Lower leg skin (tissue), 4 donors: ENCODE measurements at regions not wholly inside any gene's neighbourhood (a gene's known extent, or its start where the extent isn't known, plus 50 kb on each side); places are given as distances from the start of the nearest gene placed in this dataset.
A peak's percentile ranks its signal among the peaks of the same experiment; 100 is the strongest.
"Not testable (repeated sequence)": the region's sequence is repeated elsewhere in the genome, so short reads cannot be mapped to it uniquely, and the experiment has no call there.

Experiments
- DNase-seq, 2 donors: peaks; one replicate each; pipeline ENCODE4 v3.0.0-alpha.2; 2019; ENCODE audit warnings: low spot score in 2 of 2
- H3K4me3 ChIP-seq: fragments of 200-600 bp; sonication (generic); 2 replicates; pipeline ENCODE4 v1.5.1; 2017; ENCODE audit warnings: mild to moderate bottlenecking, low read depth; ENCODE audit not compliant: poor library complexity, severe bottlenecking
- POLR2A ChIP-seq, 2 donors: fragments of 450-650 bp; IDR thresholded peaks; one replicate each; pipeline ENCODE4 v1.6.1; 2016 to 2017; ENCODE audit warnings: antibody characterized with exemption in 2 of 2, mild to moderate bottlenecking in 1 of 2, moderate library complexity in 1 of 2
- WGBS, 2 donors: methylation state at CpG; one replicate each; pipeline ENCODE4 v1.1.5; 2018; 5-methylcytosine and 5-hydroxymethylcytosine counted together
- intact Hi-C: fragments of 100-400 bp; cut with DNase I; formaldehyde crosslinking; loops from one replicate; pipeline ENCODE4 v1.15.0; 2023; ENCODE audit warnings: low total_unique reads
- TF ChIP-seq, protein P1 (sequence below), 3 donors: fragments of 450-650 bp; IDR thresholded peaks; one replicate each; pipeline ENCODE4 v1.5.1; 2016; ENCODE audit warnings: antibody characterized with exemption in 3 of 3, mild to moderate bottlenecking in 3 of 3, moderate library complexity in 2 of 3

DNA sequence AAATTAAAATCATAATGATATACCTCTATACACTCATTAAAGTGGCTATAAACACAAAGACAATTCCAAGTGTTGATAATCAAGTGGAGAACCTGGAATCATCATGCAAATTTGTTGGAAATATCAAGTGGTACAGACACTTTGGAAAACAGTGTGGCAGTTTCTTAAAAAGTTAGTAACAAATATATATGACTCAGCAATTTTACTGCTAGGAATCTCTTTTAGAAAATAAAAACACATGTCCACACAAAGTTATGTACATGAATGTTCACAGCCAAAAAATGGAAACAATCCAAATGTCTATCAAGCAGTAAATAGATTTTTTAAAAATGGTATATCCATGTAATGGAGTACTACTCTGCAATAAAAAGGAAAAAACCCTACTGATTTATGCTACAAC is 375.6 kb downstream of the HLX start:
- no peak overlapping the region for H3K4me3 ChIP-seq
- no peak for TF ChIP-seq POLR2A (IDR thresholded peaks at IDR 0.05)
- intact Hi-C loops = no loop called here
- no peak for DNase-seq

DNA sequence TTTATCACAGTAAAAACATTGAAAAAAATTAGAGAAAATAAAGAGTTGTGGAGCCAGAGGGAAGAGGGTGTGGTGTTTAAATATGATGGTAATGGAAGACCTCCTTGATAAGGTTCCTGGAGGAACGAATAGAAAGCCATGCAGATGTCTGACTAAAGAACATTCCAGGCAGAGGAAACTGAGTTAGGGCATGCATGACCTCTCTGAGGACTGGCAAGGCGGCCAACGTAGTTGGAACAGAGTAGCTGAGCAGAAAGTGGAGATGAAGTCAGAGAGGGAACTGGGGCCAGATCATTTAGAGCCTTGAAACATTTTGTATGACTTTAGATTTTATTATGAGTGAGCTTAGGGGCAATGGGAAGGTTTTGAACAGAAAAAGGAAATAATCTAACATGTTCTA is 377.5 kb downstream of the HLX start:
- no peak overlapping the region for H3K4me3 ChIP-seq
- TF ChIP-seq, protein P1, sequence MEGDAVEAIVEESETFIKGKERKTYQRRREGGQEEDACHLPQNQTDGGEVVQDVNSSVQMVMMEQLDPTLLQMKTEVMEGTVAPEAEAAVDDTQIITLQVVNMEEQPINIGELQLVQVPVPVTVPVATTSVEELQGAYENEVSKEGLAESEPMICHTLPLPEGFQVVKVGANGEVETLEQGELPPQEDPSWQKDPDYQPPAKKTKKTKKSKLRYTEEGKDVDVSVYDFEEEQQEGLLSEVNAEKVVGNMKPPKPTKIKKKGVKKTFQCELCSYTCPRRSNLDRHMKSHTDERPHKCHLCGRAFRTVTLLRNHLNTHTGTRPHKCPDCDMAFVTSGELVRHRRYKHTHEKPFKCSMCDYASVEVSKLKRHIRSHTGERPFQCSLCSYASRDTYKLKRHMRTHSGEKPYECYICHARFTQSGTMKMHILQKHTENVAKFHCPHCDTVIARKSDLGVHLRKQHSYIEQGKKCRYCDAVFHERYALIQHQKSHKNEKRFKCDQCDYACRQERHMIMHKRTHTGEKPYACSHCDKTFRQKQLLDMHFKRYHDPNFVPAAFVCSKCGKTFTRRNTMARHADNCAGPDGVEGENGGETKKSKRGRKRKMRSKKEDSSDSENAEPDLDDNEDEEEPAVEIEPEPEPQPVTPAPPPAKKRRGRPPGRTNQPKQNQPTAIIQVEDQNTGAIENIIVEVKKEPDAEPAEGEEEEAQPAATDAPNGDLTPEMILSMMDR (IDR thresholded peaks at IDR 0.05) = no peak
- no peak for DNase-seq
- 63 to 68% methylated on average over 3 of the region's 3 CpGs for WGBS, 2 donors
- intact Hi-C loops = no loop called here

DNA sequence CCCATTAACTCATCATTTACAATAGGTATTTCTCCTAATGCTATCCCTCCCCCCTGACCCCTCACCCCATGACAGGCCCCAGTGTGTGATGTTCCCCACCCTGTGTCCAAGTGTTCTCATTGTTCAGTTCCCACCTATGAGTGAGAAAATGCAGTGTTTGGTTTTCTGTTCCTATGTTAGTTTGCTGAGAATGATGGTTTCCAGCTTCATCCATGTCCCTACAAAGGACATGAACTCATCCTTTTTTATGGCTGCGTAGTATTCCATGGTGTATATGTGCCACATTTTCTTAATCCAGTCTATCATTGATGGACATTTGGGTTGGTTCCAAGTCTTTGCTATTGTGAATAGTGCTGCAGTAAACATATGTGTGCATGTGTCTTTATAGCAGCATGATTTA is 378.3 kb downstream of the HLX start:
- WGBS, 2 donors = 90 to 100% methylated on average over 1 of the region's 1 CpG
- intact Hi-C loops, H3K4me3 ChIP-seq, DNase-seq: not testable (repeated sequence)

DNA sequence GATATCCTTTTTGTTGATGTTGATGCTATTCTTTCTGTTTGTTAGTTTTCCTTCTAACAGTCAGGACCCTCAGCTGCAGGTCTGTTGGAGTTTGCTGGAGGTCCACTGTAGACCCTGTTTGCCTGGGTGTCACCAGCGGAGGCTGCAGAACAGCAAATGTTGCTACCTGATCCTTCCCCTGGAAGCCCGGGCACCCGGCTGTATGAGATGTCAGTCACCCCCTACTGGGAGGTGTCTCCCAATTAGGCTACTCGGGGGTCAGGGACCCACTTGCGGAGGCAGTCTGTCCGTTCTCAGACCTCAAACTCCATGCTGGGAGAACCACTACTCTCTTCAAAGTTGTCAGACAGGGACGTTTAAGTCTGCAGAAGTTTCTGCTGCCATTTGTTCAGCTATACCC is 383.4 kb downstream of the HLX start:
- H3K4me3 ChIP-seq, DNase-seq, intact Hi-C loops: not testable (repeated sequence)
- 88 to 91% methylated on average over 7 of the region's 7 CpGs for WGBS, 2 donors

DNA sequence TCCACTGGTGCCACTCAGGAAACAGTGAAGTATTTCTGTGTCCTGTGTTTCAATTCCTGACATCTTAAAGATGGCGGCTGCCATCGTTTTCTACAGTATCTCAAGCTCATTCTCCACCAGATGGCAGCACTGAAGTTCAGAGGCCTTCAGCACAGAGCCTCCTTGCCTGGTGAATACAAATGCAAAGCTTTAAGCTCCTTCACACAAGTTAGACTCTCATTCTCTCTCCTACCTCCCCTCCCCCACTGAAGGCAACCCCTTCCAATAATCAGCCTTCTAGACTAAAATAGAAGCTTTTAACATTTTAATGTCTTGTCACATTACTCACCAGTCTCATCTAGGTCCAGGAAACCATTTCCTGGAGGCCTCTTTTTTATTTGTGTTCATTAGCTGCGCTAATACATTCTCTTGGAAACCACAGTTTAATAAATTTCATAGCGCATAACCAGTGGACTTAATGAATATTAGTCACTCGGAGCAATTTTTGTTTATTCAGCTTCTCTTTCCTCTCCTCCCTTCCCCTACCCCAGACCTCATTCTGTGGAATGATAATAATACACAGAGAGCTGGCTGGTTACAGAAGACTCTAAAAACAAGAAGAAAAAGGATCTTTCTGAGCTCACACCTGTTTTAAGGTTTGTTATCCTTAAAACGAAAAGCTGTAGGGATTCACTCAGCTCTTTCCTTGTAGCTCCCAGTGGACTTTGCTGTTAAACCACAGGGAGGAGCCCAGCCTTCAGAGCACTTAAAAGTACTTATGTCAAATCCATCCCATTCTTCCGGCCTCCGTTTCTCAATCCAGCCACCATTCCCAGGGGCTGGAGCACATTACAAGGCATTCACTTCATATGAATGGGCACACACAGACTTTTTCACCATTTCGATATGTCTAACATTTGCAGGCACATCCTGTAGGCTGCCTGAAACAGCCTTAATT is 384.9 kb downstream of the HLX start:
- 63% methylated on average over 9 of the region's 9 CpGs for WGBS, 2 donors
- peak in 1 of 2 donors; percentile 67 for DNase-seq
- no peak overlapping the region for H3K4me3 ChIP-seq
- TF ChIP-seq, protein P1 (IDR thresholded peaks at IDR 0.05) = no peak
- no peak for TF ChIP-seq POLR2A (IDR thresholded peaks at IDR 0.05)
- intact Hi-C loops = no loop called here

DNA sequence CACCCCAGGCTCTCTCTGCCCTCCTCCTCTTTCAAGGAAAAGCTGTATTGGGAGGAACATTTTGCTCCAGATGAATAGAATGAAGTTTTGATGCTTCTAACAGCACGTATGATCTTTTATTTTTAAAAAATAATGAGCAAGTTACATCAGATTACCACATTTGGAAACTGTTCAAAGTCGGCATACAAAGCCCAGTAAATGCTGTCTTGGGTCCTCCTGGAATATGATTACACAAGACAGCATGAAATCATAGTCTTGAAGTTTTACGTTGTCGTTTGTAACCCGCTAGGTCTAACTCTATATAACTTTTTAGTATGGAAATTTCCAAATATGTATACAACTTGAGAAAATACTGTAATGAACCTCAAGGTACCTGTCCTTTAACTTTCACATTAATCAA is 385.6 kb downstream of the HLX start:
- intact Hi-C loops = no loop called here
- no peak for TF ChIP-seq POLR2A (IDR thresholded peaks at IDR 0.05)
- TF ChIP-seq, protein P1 (IDR thresholded peaks at IDR 0.05) = no peak
- no peak overlapping the region for H3K4me3 ChIP-seq
- WGBS, 2 donors = 63 to 64% methylated on average over 5 of the region's 5 CpGs
- no peak for DNase-seq

DNA sequence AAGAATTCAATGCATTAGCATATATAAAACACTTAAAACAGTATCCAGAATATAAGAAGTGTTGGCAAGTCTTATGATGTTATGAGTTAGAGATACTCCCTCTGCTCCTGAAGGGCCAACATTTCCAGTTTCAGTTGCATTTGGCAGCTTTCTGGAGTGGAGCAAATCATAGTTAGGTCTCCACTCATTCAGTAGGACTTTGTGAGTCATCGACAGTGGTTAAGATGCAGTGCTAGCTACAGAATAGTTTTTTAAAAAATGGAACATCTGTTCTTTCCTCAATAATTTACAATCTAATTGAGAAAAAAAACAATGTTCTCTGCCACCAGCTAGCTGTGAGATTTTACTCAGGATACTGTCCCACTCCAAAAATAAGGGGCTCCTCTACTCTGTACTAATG is 389.1 kb downstream of the HLX start:
- intact Hi-C loops = no loop called here
- WGBS, 2 donors = 59 to 68% methylated on average over 1 of the region's 1 CpG
- TF ChIP-seq, protein P1 (IDR thresholded peaks at IDR 0.05) = no peak
- TF ChIP-seq POLR2A (IDR thresholded peaks at IDR 0.05) = no peak
- H3K4me3 ChIP-seq = no peak overlapping the region
- no peak for DNase-seq
